ENCODE measurements at regions not wholly inside any gene's neighbourhood (a gene's known extent, or its start where the extent isn't known, plus 50 kb on each side); places are given as distances from the start of the nearest gene placed in this dataset.

DNA sequence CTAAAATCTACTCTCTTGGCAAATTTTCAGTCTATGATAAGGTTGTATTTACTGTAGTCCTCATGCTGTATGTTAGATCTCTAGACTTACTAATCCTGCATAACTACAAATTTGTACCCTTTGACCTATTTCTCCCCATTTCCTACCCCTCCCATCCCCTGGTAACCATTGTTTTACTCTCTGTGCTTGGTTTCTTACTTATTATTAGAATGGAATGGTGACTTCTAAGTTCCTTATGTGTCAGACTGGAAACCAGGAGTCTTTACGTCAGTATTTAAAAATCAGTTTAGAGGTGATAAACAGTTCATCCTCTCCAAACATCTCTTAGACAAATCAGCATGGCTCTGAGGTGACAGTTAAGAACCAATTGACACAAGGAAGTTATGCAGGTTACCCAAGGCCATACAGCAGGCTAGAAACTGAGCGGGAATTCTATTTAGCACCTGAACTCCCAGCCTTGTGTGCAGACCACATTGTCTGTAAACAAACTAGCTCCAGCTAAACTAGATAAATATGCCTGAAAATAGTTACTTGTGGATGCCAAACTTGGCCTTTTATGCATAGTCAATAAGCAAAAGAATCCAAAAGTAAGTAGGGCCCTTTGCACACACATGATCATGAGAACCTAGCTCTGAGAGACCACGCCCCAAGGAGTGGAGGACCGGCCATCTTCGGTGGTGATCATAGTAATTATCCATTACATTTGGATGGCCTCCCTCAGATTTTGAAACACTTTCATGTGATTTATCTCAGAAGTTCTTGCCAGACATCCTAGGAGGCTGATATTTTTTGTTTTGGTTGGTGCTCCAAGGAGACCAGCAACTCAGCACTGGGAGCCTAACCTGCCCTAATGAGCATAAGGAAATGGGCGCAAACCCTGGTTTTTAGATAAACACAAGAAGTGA is 72.3 kb upstream of the BOC start:
- no peak for DNase-seq

DNA sequence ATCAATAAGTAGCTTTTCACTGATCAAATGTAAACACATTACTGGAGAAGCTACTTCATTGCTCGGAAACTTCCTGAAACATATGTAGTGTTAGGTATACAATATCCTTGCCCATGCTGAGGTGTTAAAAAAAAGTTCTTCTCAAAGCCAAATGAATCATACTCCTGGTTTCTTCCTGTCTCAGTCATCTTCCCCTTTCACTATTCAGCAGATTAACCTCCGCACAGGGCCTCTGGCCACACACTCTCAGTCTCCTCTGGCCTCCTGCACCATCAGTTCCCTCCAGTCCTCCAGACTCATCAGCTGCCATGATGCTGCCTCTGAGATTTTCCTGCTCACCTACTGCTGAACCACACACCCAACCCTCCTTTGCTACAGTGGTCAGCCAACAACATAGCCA is 70.5 kb upstream of the BOC start:
- no peak for DNase-seq

DNA sequence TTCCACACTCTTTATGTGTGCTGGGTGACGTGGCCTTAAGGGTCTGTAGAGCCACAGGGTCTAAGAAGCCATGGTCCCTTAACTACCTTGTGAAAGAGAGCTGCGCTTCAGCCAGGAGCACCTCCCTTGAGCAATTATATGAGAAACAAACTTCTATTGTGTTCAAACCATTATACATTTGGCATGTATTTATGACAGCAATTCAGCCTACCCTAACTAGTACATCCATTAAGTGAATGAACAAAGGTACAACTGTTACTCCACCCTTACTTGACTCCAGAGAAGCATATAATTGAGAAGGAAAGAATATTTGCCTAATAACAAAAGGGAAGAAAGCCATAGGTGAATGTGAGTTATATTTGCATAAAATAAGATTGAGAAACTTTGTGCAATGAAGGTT is 69.8 kb upstream of the BOC start:
- no peak for DNase-seq

DNA sequence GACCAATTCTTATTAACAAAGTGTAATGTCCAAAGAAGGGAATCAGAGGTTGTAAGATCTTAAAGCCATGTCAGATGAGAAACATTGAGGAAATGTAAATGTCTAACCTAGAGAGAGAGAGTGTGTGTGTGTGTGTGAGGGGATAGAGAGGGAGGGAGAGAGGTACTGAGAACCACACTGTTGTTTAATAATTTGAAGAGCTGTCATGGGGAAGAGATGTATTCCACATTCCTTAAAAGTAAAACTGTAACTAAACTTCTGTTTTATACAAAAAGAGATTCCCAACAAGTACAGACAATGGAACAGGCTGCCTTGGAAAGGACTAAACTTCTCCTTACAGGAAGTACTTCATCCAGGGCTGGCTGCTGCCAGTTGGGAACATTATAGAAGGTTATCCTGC is 68.9 kb upstream of the BOC start:
- DNase-seq, result no peak

DNA sequence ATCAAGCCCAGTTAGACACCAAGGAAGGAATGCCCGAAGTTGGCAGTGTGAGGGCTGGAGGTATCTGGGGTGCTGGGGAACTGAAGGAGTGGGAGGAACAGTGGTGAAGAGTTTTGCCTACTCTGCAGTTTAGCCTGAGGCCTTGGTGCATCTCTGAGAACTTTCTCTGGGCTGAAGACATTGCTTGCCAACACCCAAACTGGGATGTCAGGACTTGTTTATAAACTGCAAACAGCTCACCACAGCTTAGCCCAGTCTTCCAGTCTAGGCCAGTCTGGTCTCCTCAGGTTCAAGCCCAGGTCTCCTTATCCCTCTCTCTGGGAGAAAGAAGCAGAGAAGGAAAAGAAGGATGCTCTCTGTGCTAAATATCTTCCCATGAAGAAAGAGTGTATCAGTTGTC is 68.0 kb upstream of the BOC start:
- no peak for DNase-seq

DNA sequence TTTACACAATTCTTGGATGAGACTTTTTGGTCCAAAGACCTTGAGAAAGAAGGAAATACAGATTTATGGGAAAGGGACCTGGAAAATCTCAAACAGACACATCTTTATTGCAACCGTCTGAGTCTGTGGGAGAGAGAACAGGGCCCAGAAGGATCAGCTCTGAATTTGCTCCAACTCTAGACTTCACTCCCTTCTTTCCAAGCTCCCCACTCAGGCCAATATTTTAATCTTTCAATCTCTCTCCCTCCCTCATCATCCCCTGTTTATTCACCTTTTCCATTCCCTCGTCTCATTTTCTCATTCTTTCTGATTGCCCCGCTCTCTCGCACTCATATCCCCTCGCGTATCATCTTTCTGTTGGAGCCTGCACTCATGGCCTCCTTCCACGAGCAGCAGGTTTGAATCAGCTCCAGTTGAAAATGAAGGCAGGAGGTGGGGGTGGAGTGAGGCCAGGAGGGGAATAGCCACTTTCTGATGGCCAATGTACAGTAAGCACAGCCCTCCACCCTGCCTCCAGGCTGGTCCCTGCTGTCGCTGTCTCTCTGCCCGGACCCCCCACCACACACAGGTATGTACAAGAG is 63.6 kb upstream of the BOC start:
- peak; percentile 92 for DNase-seq

DNA sequence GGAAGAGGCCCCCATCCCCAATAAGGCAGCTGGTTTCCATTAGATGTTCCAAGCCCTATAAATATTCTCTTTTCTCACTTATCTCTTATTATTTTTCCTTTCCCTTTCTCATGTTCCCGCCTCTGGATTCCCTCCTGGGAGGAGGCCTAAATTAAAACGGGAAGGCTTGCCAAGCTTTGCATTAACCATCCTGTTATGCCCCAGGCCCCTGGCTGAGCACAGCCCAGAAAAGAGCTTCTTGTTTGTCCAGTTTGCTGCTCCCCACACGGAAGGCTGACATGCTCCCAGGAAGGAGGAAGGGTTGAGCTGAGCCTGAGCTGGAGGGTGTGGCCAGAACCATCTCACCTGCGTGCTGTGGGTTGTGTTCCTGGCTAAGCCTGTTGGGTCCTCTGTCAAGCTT is 63.1 kb upstream of the BOC start:
- no peak for DNase-seq

DNA sequence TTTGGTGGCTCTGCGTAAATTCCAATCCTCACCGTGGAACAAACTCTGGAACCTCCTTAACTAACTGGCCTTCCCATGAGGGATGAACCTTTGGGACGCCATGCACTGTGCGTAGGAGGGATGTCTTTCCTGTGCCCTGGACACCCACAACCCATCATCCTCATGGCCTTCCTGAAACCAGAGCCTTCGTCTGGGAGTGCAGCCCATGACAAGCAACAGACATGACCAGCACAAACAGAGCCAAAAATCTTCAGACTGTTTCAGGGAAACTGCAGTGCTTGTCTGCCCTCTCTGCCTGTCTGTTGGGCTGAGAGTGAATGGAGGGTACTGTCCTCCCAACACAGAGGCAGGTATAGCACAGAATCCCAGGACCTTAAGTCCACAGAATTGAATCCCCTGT is 61.1 kb upstream of the BOC start:
- DNase-seq, result no peak

DNA sequence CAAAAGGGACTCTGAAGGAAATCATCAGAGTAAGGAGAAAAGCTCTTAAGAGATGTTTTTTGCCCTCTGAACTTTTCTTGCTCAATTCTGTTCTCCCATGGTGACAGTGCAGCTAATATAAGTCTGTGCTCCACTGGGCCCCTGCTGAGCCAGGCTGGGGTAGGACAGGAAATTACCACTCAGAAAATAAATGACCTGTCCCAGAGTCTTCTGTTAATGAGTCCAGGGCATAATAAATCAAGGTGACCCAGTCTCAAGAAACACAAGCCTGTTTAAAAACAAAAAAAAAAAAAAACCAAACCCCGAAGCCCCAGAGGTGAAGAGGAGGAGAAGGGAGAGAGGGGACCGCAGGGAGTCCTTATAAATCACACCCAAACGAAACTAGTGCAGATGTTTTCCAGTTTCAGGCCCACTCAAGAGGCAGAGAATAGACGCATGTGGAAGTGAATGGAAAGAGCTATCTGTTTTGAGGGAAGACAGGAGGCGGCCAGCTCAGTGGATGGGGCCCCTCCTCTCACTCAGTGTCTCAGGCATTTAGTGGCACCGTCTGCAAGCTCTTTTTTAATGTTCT is 59.8 kb upstream of the BOC start:
- no peak for DNase-seq

DNA sequence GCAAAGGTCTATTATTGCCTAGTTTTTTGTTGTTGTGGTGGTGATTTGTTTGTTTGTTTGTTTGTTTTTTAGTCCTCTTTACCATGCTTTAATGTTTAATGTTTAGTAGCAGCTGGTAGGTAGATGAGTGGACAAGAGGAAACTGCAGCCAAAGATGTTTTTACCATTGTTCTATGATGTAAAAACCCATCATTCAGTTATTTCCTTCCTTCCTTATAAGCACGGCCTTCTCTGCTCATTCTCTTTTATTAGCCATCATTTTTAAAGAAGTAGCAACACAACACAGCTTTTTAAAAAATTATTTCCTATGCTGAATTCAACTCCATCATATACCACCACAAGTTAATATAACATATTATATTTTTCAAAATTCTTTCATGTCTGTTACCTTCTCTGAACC is 58.5 kb upstream of the BOC start:
- DNase-seq, result no peak

DNA sequence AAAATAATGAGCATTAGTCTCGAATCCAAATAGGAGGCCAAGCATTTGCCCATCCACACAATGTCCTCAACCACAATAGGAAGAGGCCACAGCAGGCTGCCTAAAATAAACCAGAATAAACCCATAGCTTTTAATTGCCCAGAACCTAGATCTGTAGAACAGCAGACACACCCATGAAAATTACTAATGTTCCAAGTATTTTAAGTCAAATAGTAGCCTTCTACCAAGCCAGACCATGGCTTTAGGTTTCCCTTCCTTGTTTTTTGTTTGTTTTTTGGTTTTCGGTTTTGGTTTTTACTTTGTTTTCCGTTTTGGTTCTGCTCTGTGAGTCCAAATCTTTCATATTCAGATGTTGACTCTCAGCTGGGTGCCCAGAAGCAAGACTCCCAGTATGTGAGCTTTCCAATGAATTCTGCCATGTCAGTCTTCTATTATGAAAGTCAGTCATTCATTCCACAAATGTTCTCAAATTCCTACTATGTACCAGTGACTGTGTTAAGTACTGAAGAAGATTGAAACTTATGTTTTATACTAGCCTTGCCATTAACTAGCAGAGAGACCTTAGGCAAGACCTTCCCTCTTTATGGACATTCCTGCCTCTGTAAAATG is 57.8 kb upstream of the BOC start:
- no peak for DNase-seq

DNA sequence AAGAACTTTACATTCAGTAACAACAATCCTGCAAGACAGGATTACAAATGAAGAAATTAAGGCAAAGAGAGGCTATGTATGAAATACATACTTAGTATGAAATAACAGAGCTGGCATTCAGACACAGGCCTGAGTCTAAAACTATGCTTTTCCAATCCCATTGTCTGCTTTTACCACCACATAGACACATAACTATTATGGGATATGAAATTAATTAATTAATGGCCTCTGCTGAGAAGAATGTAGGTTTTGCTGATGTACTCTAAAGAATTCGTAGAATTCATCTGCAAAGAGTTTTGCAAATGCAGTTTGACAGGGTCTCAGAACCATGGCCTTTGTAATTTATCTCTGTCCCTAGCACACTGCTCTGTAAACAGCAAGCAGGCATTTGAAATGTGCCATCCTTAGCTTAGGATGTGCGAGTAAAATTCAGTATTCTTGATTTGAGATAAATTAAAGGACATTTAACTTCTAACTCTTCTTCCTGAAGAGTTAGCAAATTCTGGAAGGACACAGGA is 54.5 kb upstream of the BOC start:
- DNase-seq, result no peak

DNA sequence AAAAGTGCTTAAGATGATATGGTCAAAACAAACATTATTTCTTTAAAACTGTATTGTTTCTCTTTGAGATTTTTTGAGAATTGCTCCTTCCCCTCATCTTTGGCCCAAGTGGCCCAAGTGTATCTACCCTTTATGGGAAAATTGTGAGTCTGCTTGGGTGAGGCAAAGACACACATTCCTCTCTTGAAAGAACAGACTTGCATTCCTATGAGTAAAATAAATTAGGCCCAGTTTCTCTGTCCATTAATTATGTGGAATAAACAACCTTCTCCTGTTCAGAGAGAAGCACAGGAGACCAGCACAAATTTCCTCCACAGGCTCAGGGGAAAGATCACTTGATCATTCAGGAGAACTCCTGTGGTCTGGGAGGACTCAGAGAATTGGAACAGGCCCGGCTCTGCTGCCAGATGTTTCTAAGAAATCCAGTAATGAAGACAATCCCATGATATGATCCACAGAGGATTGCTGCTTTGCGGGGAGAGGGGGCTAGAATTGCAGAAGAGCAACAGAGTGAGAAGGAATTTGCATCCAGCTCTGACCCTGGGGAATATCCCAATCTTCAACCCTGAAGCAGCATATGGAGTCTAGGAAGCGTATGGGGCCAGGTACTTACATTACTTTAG is 53.8 kb upstream of the BOC start:
- no peak for DNase-seq

DNA sequence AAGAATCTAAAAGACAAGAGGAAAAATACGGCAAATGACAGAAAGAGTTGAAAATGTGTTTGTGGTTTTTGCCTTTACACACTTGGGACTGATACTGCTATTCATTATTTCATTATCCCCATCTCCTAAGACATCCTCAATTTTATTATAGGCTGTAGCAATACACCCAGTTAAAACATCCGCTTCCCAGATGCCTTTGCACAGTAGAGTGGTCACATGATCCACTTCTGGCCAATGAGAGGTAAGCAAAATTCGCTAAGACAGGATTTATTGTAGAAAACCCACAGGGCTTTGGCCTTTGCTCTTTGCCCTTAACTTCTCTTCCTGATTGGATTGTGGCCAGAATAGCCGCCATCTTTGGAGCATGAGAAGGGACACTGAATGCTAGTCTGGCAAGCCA is 53.2 kb upstream of the BOC start:
- DNase-seq, result no peak

All from right forelimb (tissue), 1 donor.